ENCODE measurements at regions not wholly inside any gene's neighbourhood (a gene's known extent, or its start where the extent isn't known, plus 50 kb on each side); places are given as distances from the start of the nearest gene placed in this dataset.

- Histone ChIP-seq H3K36me3 (ENCODE audit: control insufficient read depth, insufficient read depth, low read length) (no peaks in the 10 kb centered on the region), H3K27me3 (ENCODE audit: control insufficient read depth, insufficient read depth, low read length) (no peaks in the 10 kb centered on the region), H3K4me1 (ENCODE audit: control insufficient read depth, insufficient read depth, low read length) (no peaks in the 10 kb centered on the region), H3K27ac (ENCODE audit: low read length) (no peak overlapping the region), H3K4me3 (ENCODE audit: low read depth in 2 of 2, low read length in 2 of 2) (no peak overlapping the region), H3K9me3 (ENCODE audit: control insufficient read depth, insufficient read depth, low read depth, low read length) (no peaks in the 10 kb centered on the region)
- no peak for DNase-seq (ENCODE audit: low read depth, low spot score)
- no peak for TF ChIP-seq TCF7L2 (IDR thresholded peaks at IDR 0.05; ENCODE audit: low read depth, low read length)
- TF ChIP-seq, protein P1, sequence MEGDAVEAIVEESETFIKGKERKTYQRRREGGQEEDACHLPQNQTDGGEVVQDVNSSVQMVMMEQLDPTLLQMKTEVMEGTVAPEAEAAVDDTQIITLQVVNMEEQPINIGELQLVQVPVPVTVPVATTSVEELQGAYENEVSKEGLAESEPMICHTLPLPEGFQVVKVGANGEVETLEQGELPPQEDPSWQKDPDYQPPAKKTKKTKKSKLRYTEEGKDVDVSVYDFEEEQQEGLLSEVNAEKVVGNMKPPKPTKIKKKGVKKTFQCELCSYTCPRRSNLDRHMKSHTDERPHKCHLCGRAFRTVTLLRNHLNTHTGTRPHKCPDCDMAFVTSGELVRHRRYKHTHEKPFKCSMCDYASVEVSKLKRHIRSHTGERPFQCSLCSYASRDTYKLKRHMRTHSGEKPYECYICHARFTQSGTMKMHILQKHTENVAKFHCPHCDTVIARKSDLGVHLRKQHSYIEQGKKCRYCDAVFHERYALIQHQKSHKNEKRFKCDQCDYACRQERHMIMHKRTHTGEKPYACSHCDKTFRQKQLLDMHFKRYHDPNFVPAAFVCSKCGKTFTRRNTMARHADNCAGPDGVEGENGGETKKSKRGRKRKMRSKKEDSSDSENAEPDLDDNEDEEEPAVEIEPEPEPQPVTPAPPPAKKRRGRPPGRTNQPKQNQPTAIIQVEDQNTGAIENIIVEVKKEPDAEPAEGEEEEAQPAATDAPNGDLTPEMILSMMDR (IDR thresholded peaks at IDR 0.05) = no peak
- ChIA-PET CTCF (no interaction called here), POLR2A (no interaction called here)
- no peak for ATAC-seq
- in situ Hi-C loops (cut with HindIII; ENCODE audit: low pct_unique_long_range_greater_than_20kb, low sequenced_read_pairs) = no loop called here
- no TSS peak for BruUV-seq (replicated peaks)
- intact Hi-C loops (cut with micrococcal nuclease; ENCODE audit: unreplicated experiment) = no loop called here
Observed at GRCh38 chr9:85224729-85225128, 517.0 kb downstream of the AGTPBP1 start.

- POLR2A ChIA-PET = no interaction called here
- no peak for ATAC-seq
- intact Hi-C loops (cut with micrococcal nuclease; ENCODE audit: unreplicated experiment) (no loop called here), in situ Hi-C loops (cut with HindIII; ENCODE audit: low pct_unique_long_range_greater_than_20kb, low sequenced_read_pairs) (no loop called here)
- no peaks in the 10 kb centered on the region for H3K36me3 ChIP-seq (ENCODE audit: control insufficient read depth, insufficient read depth, low read length)
- no peaks in the 10 kb centered on the region for H3K9me3 ChIP-seq (ENCODE audit: control insufficient read depth, insufficient read depth, low read depth, low read length)
- no peak for DNase-seq (ENCODE audit: low read depth, low spot score)
- no peak overlapping the region for H3K27ac ChIP-seq (ENCODE audit: low read length)
- no TSS peak for BruUV-seq (replicated peaks)
- no peaks in the 10 kb centered on the region for H3K27me3 ChIP-seq (ENCODE audit: control insufficient read depth, insufficient read depth, low read length)
- no peak for TF ChIP-seq REST (IDR thresholded peaks at IDR 0.05; ENCODE audit: insufficient read depth in 1 of 2, low read depth in 2 of 2, low read length in 1 of 2)
- TF ChIP-seq, protein P1 (IDR thresholded peaks at IDR 0.05) = no peak
- no peak for TF ChIP-seq SIN3A (IDR thresholded peaks at IDR 0.05; ENCODE audit: borderline replicate concordance, insufficient read depth, low read depth, low read length)
- no peak for TF ChIP-seq POLR2AphosphoS5 (IDR thresholded peaks at IDR 0.05; ENCODE audit: low read depth, low read length)
- TF ChIP-seq TCF7L2 (IDR thresholded peaks at IDR 0.05; ENCODE audit: low read depth, low read length) = no peak
- no peak overlapping the region for H3K4me3 ChIP-seq (ENCODE audit: low read depth in 2 of 2, low read length in 2 of 2)
- CTCF ChIA-PET = no interaction called here
- H3K4me1 ChIP-seq (ENCODE audit: control insufficient read depth, insufficient read depth, low read length) = no peaks in the 10 kb centered on the region
Observed at GRCh38 chr9:85224301-85224700, 517.5 kb downstream of the AGTPBP1 start.
